K562 (cell line): ENCODE measurements at regions not wholly inside any gene's neighbourhood (a gene's known extent, or its start where the extent isn't known, plus 50 kb on each side); places are given as distances from the start of the nearest gene placed in this dataset.

Experiments used
- ATAC-seq: fragments of 200-7000 bp; cut with Tn5 transposase; 3 replicates; pipeline ENCODE4 v1.9.1; 2020; ENCODE audit warnings: moderate library complexity
- BruUV-seq: library from RNA; stranded (reverse); fragments of 400-500 nt; replicated peaks from 2 replicates; lab custom pipeline; 2021; lab: Mats Ljungman, UMichigan
- CTCF ChIA-PET: fragments of 300-600 bp; formaldehyde crosslinking; extraction: SDS; loops from one replicate; lab custom pipeline; 2021; ENCODE audit warnings: low intra/inter-chr PET ratio; lab: Yijun Ruan, JAX
- POLR2A ChIA-PET: fragments of 300-600, 350-650 bp; sonication (Branson Sonifier 250); formaldehyde crosslinking; extraction: SDS; loops from one replicate; lab custom pipeline; 2021; ENCODE audit warnings: antibody characterized with exemption, inconsistent platforms; lab: Yijun Ruan, JAX
- DNase-seq, 4 experiments: peaks; one replicate each; pipeline versions ENCODE4 v3.0.0 to v3.0.0-alpha.2; 2011 to 2018; ENCODE audit warnings: low spot score in 3 of 4, mixed read lengths in 3 of 4; ENCODE audit errors: extremely low read depth in 1 of 4
- FAIRE-seq: peaks from 2 replicates; lab custom pipeline; 2011; peaks lifted over from hg19 to GRCh38; lab: Jason Lieb, UNC
- H2AFZ ChIP-seq: 2 replicates; pipeline ENCODE4 v1.6.0; 2011; ENCODE audit warnings: low read depth, low read length, control low read depth, inconsistent platforms
- H3K27ac ChIP-seq: fragments of 200-600 bp; 3 replicates; pipeline ENCODE4 v1.8.0; 2011; ENCODE audit warnings: low read depth, mild to moderate bottlenecking, control low read depth, inconsistent platforms, low read length, moderate library complexity, mixed read lengths; ENCODE audit errors: extremely low read depth
- H3K27me3 ChIP-seq, 2 experiments: fragments of 300-600 bp in 1 of 2; 2 replicates in 1 of 2; 3 replicates in 1 of 2; pipeline versions ENCODE4 v1.6.0 to v1.8.0; 2011; ENCODE audit warnings: inconsistent platforms in 2 of 2, low read length in 2 of 2, mild to moderate bottlenecking in 1 of 2, mixed read lengths in 1 of 2, moderate library complexity in 1 of 2; ENCODE audit not compliant: control insufficient read depth in 2 of 2, insufficient read depth in 2 of 2
- H3K36me3 ChIP-seq: fragments of 300-600 bp; 3 replicates; pipeline ENCODE4 v1.8.0; 2011; ENCODE audit warnings: mild to moderate bottlenecking, low read length, inconsistent platforms; ENCODE audit not compliant: control insufficient read depth, insufficient read depth
- H3K4me1 ChIP-seq, 2 experiments: fragments of 200-600 bp in 1 of 2; replicated peaks in 1 of 2; 2 replicates in 1 of 2; 3 replicates in 1 of 2; pipeline versions ENCODE4 v1.5.1 to v1.8.0; 2011; ENCODE audit warnings: inconsistent platforms in 2 of 2, low read length in 2 of 2, mild to moderate bottlenecking in 1 of 2, mixed read lengths in 1 of 2, moderate library complexity in 1 of 2; ENCODE audit not compliant: control insufficient read depth in 2 of 2, insufficient read depth in 2 of 2
- H3K4me2 ChIP-seq: 2 replicates; pipeline ENCODE4 v1.6.1; 2011; ENCODE audit warnings: low read length, control low read depth, inconsistent platforms, mixed read lengths; ENCODE audit not compliant: insufficient read depth
- H3K4me3 ChIP-seq: fragments of 200-600 bp; sonication (generic), shearing (Covaris generic); 2 replicates; pipeline ENCODE4 v1.5.1; 2016; ENCODE audit warnings: control low read depth, inconsistent platforms
- H3K79me2 ChIP-seq: fragments of 200-600 bp; 3 replicates; pipeline ENCODE4 v1.8.0; 2011; ENCODE audit warnings: low read length, inconsistent platforms; ENCODE audit not compliant: control insufficient read depth, insufficient read depth
- H3K9ac ChIP-seq, 2 experiments: 2 replicates each; pipeline versions ENCODE4 v1.6.0 to v1.6.1; 2011; ENCODE audit warnings: low read depth in 2 of 2, low read length in 2 of 2, control low read depth in 1 of 2, inconsistent platforms in 1 of 2, mild to moderate bottlenecking in 1 of 2, mixed read lengths in 1 of 2; ENCODE audit not compliant: insufficient read depth in 1 of 2
- H3K9me1 ChIP-seq: one replicate; pipeline ENCODE4 v1.6.0; 2011; ENCODE audit warnings: inconsistent platforms, mild to moderate bottlenecking, low read length, moderate library complexity; ENCODE audit not compliant: control insufficient read depth, insufficient read depth
- H3K9me3 ChIP-seq: replicated peaks from 2 replicates; pipeline ENCODE4 v1.5.1; 2011; ENCODE audit warnings: low read depth, low read length, inconsistent platforms; ENCODE audit not compliant: control insufficient read depth, insufficient read depth
- H4K20me1 ChIP-seq: replicated peaks from 2 replicates; pipeline ENCODE4 v1.6.1; 2011; ENCODE audit warnings: low read length, inconsistent platforms, mixed read lengths; ENCODE audit not compliant: control insufficient read depth, insufficient read depth
- CBX3 ChIP-seq, 2 experiments: IDR thresholded peaks; 1 replicate in 1 of 2; 2 replicates in 1 of 2; pipeline ENCODE4 v1.6.1; 2012; ENCODE audit warnings: inconsistent platforms in 2 of 2, low read length in 2 of 2, borderline replicate concordance in 1 of 2, control low read depth in 1 of 2
- DEAF1 ChIP-seq: fragments of 450-650 bp; formaldehyde crosslinking; IDR thresholded peaks from 2 replicates; pipeline ENCODE4 v1.4.0; 2020; ENCODE audit warnings: mild to moderate bottlenecking, moderate library complexity
- EGR1 ChIP-seq: fragments of 450-650 bp; conservative IDR thresholded peaks from 2 replicates; pipeline ENCODE4 v1.6.1; 2017; ENCODE audit warnings: mild to moderate bottlenecking
- KDM2B ChIP-seq: fragments of 250-450 bp; sonication (Bioruptor Pico); IDR thresholded peaks from 2 replicates; pipeline ENCODE4 v1.8.0; 2021; ENCODE audit warnings: mild to moderate bottlenecking, moderate library complexity
- MCM5 ChIP-seq: fragments of 450-650 bp; IDR thresholded peaks from 2 replicates; pipeline ENCODE4 v1.6.1; 2016; ENCODE audit warnings: low read depth
- MEIS2 ChIP-seq: fragments of 450-650 bp; IDR thresholded peaks from 2 replicates; pipeline ENCODE4 v1.6.1; 2014; ENCODE audit warnings: mild to moderate bottlenecking; ENCODE audit not compliant: partially characterized antibody
- NCOA6 ChIP-seq: fragments of 450-650 bp; IDR thresholded peaks from 2 replicates; pipeline ENCODE4 v1.6.1; 2017; ENCODE audit warnings: mild to moderate bottlenecking
- NFIX ChIP-seq: fragments of 250-450 bp; sonication (Bioruptor Pico); IDR thresholded peaks from 2 replicates; pipeline ENCODE4 v1.4.0; 2020; ENCODE audit warnings: low read depth, mild to moderate bottlenecking, moderate library complexity
- RAD51 ChIP-seq: fragments of 450-650 bp; IDR thresholded peaks from 2 replicates; pipeline ENCODE4 v1.7.1; 2016; ENCODE audit warnings: low read depth, mild to moderate bottlenecking, borderline replicate concordance
- RBM15 ChIP-seq: fragments of 200-400 bp; formaldehyde crosslinking; IDR thresholded peaks from 2 replicates; pipeline ENCODE4 v1.6.1; 2018; ENCODE audit warnings: mild to moderate bottlenecking, low read length, moderate library complexity; ENCODE audit not compliant: insufficient read depth
- RCOR1 ChIP-seq, 2 experiments: IDR thresholded peaks; 2 replicates each; pipeline ENCODE4 v1.6.1; 2012; ENCODE audit warnings: low read depth in 2 of 2, low read length in 2 of 2, borderline replicate concordance in 1 of 2, improper control_type of control experiment in 1 of 2
- SOX6 ChIP-seq: fragments of 450-650 bp; IDR thresholded peaks from 2 replicates; pipeline ENCODE4 v1.6.1; 2014; ENCODE audit warnings: mild to moderate bottlenecking
- THAP7 ChIP-seq: fragments of 250-450 bp; sonication (Bioruptor Pico); IDR thresholded peaks from 2 replicates; pipeline ENCODE4 v1.5.0; 2021
- ZBTB17 ChIP-seq: fragments of 450-650 bp; formaldehyde crosslinking; IDR thresholded peaks from 2 replicates; pipeline ENCODE4 v1.4.0; 2020; ENCODE audit warnings: mild to moderate bottlenecking
- ZFP36 ChIP-seq: fragments of 150-350 bp; IDR thresholded peaks from 2 replicates; pipeline ENCODE4 v1.6.1; 2018; ENCODE audit warnings: low read length, low read depth; ENCODE audit not compliant: partially characterized antibody
- ZNF449 ChIP-seq: fragments of 250-450 bp; sonication (Bioruptor Pico); IDR thresholded peaks from 2 replicates; pipeline ENCODE4 v1.8.0; 2022; ENCODE audit warnings: moderate library complexity, mild to moderate bottlenecking, inconsistent platforms
- WGBS: fragments of 100-300 bp; shearing (Covaris generic); methylation state at CpG from one replicate; pipeline ENCODE4 v1.1.6; 2016; ENCODE audit warnings: low coverage, mixed read lengths; ENCODE audit not compliant: insufficient coverage; ENCODE audit errors: missing lambda C conversion rate; 5-methylcytosine and 5-hydroxymethylcytosine counted together
- in situ Hi-C: fragments of 300-500 bp; cut with MboI; formaldehyde crosslinking; loops from 4 replicates; pipeline ENCODE4 v1.15.0; 2018; ENCODE audit warnings: inconsistent platforms, mixed read lengths
- intact Hi-C: fragments of 100-400 bp; cut with micrococcal nuclease; formaldehyde crosslinking; loops from 2 replicates; pipeline ENCODE4 v1.14.2; 2022

GRCh38 chr12:87796961-87797516, 232.2 kb downstream of the C12orf50 start (continued):
- TF ChIP-seq ZFP36 (no peak), RBM15 (no peak), CBX3 (IDR thresholded peaks at IDR 0.05; ENCODE audit: borderline replicate concordance in 1 of 2, low read length in 2 of 2) (no peak), RCOR1 (IDR thresholded peaks at IDR 0.05; ENCODE audit: borderline replicate concordance in 1 of 2, low read depth in 2 of 2, low read length in 2 of 2) (no peak), MEIS2 (no peak), ZBTB17 (CRISPR knock-in tag) (no peak), RAD51 (no peak), SOX6 (no peak), ZNF449 (CRISPR knock-in tag) (no peak), NFIX (CRISPR knock-in tag) (no peak)

DNA sequence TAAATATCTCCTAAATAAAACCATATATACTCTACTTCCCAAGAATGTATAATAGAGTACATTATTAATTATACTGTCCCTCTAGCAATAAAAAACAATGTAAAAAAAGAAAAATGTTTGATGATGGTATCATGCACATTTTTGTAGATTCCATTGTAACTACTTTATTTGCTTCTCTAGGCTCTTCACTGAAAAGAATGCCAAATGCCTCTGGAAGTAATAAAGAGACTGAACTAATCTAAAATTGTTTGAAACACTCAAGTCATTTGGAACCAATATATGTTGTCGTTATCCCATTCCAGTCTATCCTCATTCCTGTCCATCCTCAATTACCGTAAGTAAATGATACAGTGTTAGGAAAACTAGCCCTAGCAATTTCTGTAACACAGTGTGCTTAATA, 233.6 kb downstream of the C12orf50 start:
- CTCF ChIA-PET, result no interaction called here
- no peaks in the 10 kb centered on the region for H3K9me1 ChIP-seq
- FAIRE-seq (no peak), DNase-seq (no peak), ATAC-seq (no peak)
- TF ChIP-seq MCM5 (no peak), KDM2B (no peak), DEAF1 (no peak), THAP7 (CRISPR knock-in tag) (no peak), NCOA6 (no peak), EGR1 (no peak)
- H3K79me2 ChIP-seq, result no peaks in the 10 kb centered on the region
- no peak overlapping the region for H3K27ac ChIP-seq
- H3K36me3 ChIP-seq, result no peaks in the 10 kb centered on the region
- H3K27me3 ChIP-seq, result no peaks in the 10 kb centered on the region
- H3K9me3 ChIP-seq, result no peaks in the 10 kb centered on the region
- no peak overlapping the region for H2AFZ ChIP-seq
- in situ Hi-C loops (no loop called here), intact Hi-C loops (no loop called here)
- no peak overlapping the region for H3K4me3 ChIP-seq
- no TSS peak for BruUV-seq
- H4K20me1 ChIP-seq, result no peaks in the 10 kb centered on the region
- H3K4me2 ChIP-seq, result no peak overlapping the region
- no peaks in the 10 kb centered on the region for H3K4me1 ChIP-seq
- 0% methylated on average over 2 of the region's 2 CpGs for WGBS
- no peak overlapping the region for H3K9ac ChIP-seq
- POLR2A ChIA-PET, result no interaction called here
